Naive thymus-derived CD4-positive, alpha-beta T cell (primary cell): ENCODE measurements at regions not wholly inside any gene's neighbourhood (a gene's known extent, or its start where the extent isn't known, plus 50 kb on each side); places are given as distances from the start of the nearest gene placed in this dataset.

Experiments
- ATAC-seq: fragments of 150-1000 bp; cut with Tn5 transposase; 2 replicates; pipeline ENCODE4 v1.10.0; 2021; ENCODE audit warnings: mild to moderate bottlenecking, moderate library complexity
- CTCF ChIA-PET: fragments of 350-600 bp; sonication (Branson Sonifier 250); formaldehyde crosslinking; loops from one replicate; lab custom pipeline; 2021; ENCODE audit warnings: antibody characterized with exemption; lab: Charles Lee
- POLR2A ChIA-PET: fragments of 350-600 bp; sonication (Branson Sonifier 250); formaldehyde crosslinking; loops from one replicate; lab custom pipeline; 2021; ENCODE audit warnings: antibody characterized with exemption, inconsistent platforms; lab: Charles Lee
- DNase-seq, 9 donors: peaks; one replicate each; pipeline versions ENCODE4 v3.0.0 to v3.0.0-alpha.2; 2020 to 2022; ENCODE audit warnings: mixed read lengths in 1 of 9
- H3K27ac ChIP-seq: one replicate; pipeline ENCODE4 v1.7.0; 2013; ENCODE audit warnings: mild to moderate bottlenecking, low read depth, low read length, moderate library complexity
- H3K27me3 ChIP-seq, 2 donors: one replicate each; pipeline ENCODE4 v1.7.0; 2013; ENCODE audit warnings: low read length in 2 of 2, mild to moderate bottlenecking in 2 of 2, moderate library complexity in 2 of 2; ENCODE audit not compliant: control insufficient read depth in 2 of 2, insufficient read depth in 2 of 2
- H3K36me3 ChIP-seq, 3 experiments: 1 replicate in 2 of 3; 2 replicates in 1 of 3; pipeline ENCODE4 v1.7.0; 2013; ENCODE audit warnings: low read length in 3 of 3, mild to moderate bottlenecking in 3 of 3, moderate library complexity in 1 of 3; ENCODE audit not compliant: insufficient read depth in 3 of 3, control insufficient read depth in 2 of 3
- H3K4me1 ChIP-seq, 2 donors: one replicate each; pipeline ENCODE4 v1.7.0; 2013; ENCODE audit warnings: low read length in 2 of 2, mild to moderate bottlenecking in 2 of 2, moderate library complexity in 1 of 2; ENCODE audit not compliant: control insufficient read depth in 2 of 2, insufficient read depth in 2 of 2
- H3K4me3 ChIP-seq: 2 replicates; pipeline ENCODE4 v1.7.0; 2013; ENCODE audit warnings: mild to moderate bottlenecking, low read length
- H3K9me3 ChIP-seq, 3 experiments: 1 replicate in 2 of 3; 2 replicates in 1 of 3; pipeline ENCODE4 v1.7.0; 2013; ENCODE audit warnings: low read length in 3 of 3; ENCODE audit not compliant: control insufficient read depth in 2 of 3
- H3K27ac Mint-ChIP-seq, 9 donors: one replicate each; pipeline ENCODE4 v1.8.0; 2020 to 2022; ENCODE audit warnings: mixed read lengths in 9 of 9, mild to moderate bottlenecking in 8 of 9, moderate library complexity in 5 of 9, inconsistent platforms in 2 of 9
- H3K27me3 Mint-ChIP-seq, 5 donors: one replicate each; pipeline ENCODE4 v1.8.0; 2021 to 2022; ENCODE audit warnings: mixed read lengths in 5 of 5, mild to moderate bottlenecking in 1 of 5
- H3K36me3 Mint-ChIP-seq, 5 donors: one replicate each; pipeline ENCODE4 v1.8.0; 2020 to 2022; ENCODE audit warnings: mixed read lengths in 5 of 5, mild to moderate bottlenecking in 3 of 5, inconsistent platforms in 1 of 5
- H3K4me1 Mint-ChIP-seq, 7 donors: one replicate each; pipeline ENCODE4 v1.8.0; 2020 to 2022; ENCODE audit warnings: mixed read lengths in 7 of 7, mild to moderate bottlenecking in 3 of 7, inconsistent platforms in 1 of 7
- H3K4me3 Mint-ChIP-seq, 10 donors: one replicate each; pipeline ENCODE4 v1.8.0; 2020 to 2022; ENCODE audit warnings: mild to moderate bottlenecking in 10 of 10, mixed read lengths in 10 of 10, moderate library complexity in 6 of 10, inconsistent platforms in 2 of 10
- H3K9me3 Mint-ChIP-seq, 11 donors: one replicate each; pipeline ENCODE4 v1.8.0; 2020 to 2022; ENCODE audit warnings: mixed read lengths in 11 of 11, mild to moderate bottlenecking in 4 of 11, inconsistent platforms in 1 of 11, moderate library complexity in 1 of 11
- intact Hi-C, 2 donors: fragments of 100-400 bp; cut with micrococcal nuclease; formaldehyde crosslinking; loops; one replicate each; pipeline ENCODE4 v1.15.1; 2023

GRCh38 chr9:82148426-82148810 lies 159.8 kb downstream of the SPATA31D1 start:
- Mint-ChIP-seq H3K4me1 (no peaks in the 10 kb centered on the region), H3K27ac (no peak overlapping the region), H3K36me3 (no peaks in the 10 kb centered on the region), H3K9me3 (peaks cover 0 to 18% (median 0%) of the 10 kb centered on the region in 11 donors), H3K27me3 (peaks cover 0 to 6% (median 0%) of the 10 kb centered on the region in 5 donors), H3K4me3 (no peak overlapping the region)
- CTCF ChIA-PET = no interaction called here
- POLR2A ChIA-PET = no interaction called here
- H3K9me3 ChIP-seq = no peaks in the 10 kb centered on the region
- no peaks in the 10 kb centered on the region for H3K4me1 ChIP-seq
- H3K27ac ChIP-seq = no peak overlapping the region
- H3K27me3 ChIP-seq = no peaks in the 10 kb centered on the region
- no peaks in the 10 kb centered on the region for H3K36me3 ChIP-seq
- DNase-seq (no peak), ATAC-seq (no peak)
- H3K4me3 ChIP-seq = no peak overlapping the region
- intact Hi-C loops = no loop called here

GRCh38 chr9:82148901-82149461 lies 160.4 kb downstream of the SPATA31D1 start:
- H3K27me3 Mint-ChIP-seq = peaks cover 0 to 6% (median 0%) of the 10 kb centered on the region in 5 donors
- ATAC-seq (no peak), DNase-seq (no peak)
- H3K9me3 ChIP-seq = no peaks in the 10 kb centered on the region
- no peaks in the 10 kb centered on the region for H3K36me3 ChIP-seq
- H3K4me1 Mint-ChIP-seq = no peaks in the 10 kb centered on the region
- no peak overlapping the region for H3K27ac Mint-ChIP-seq
- ChIA-PET CTCF (no interaction called here), POLR2A (no interaction called here)
- intact Hi-C loops = no loop called here
- no peaks in the 10 kb centered on the region for H3K27me3 ChIP-seq
- H3K4me1 ChIP-seq = no peaks in the 10 kb centered on the region
- no peaks in the 10 kb centered on the region for H3K36me3 Mint-ChIP-seq
- no peak overlapping the region for H3K4me3 Mint-ChIP-seq
- peaks cover 0 to 18% (median 0%) of the 10 kb centered on the region in 11 donors for H3K9me3 Mint-ChIP-seq
- H3K27ac ChIP-seq = no peak overlapping the region
- H3K4me3 ChIP-seq = no peak overlapping the region

GRCh38 chr9:82149501-82149946 lies 161.0 kb downstream of the SPATA31D1 start:
- intact Hi-C loops = no loop called here
- DNase-seq (no peak), ATAC-seq (no peak)
- H3K27ac Mint-ChIP-seq = no peak overlapping the region
- no peak overlapping the region for H3K4me3 ChIP-seq
- peaks cover 0 to 6% (median 0%) of the 10 kb centered on the region in 5 donors for H3K27me3 Mint-ChIP-seq
- H3K27me3 ChIP-seq = no peaks in the 10 kb centered on the region
- ChIA-PET CTCF (no interaction called here), POLR2A (no interaction called here)
- H3K4me1 ChIP-seq = no peaks in the 10 kb centered on the region
- no peak overlapping the region for H3K4me3 Mint-ChIP-seq
- H3K36me3 Mint-ChIP-seq = no peaks in the 10 kb centered on the region
- peaks cover 0 to 18% (median 0%) of the 10 kb centered on the region in 11 donors for H3K9me3 Mint-ChIP-seq
- no peaks in the 10 kb centered on the region for H3K36me3 ChIP-seq
- H3K27ac ChIP-seq = no peak overlapping the region
- no peaks in the 10 kb centered on the region for H3K4me1 Mint-ChIP-seq
- no peaks in the 10 kb centered on the region for H3K9me3 ChIP-seq

GRCh38 chr9:82152181-82152580 lies 163.6 kb downstream of the SPATA31D1 start:
- Histone ChIP-seq H3K27ac (no peak overlapping the region), H3K36me3 (no peaks in the 10 kb centered on the region), H3K4me1 (no peaks in the 10 kb centered on the region), H3K4me3 (no peak overlapping the region), H3K27me3 (no peaks in the 10 kb centered on the region), H3K9me3 (no peaks in the 10 kb centered on the region)
- DNase-seq (no peak), ATAC-seq (no peak)
- intact Hi-C loops = no loop called here
- H3K4me1 Mint-ChIP-seq = no peaks in the 10 kb centered on the region
- H3K27ac Mint-ChIP-seq = no peak overlapping the region
- peaks cover 0 to 10% (median 0%) of the 10 kb centered on the region in 11 donors for H3K9me3 Mint-ChIP-seq
- CTCF ChIA-PET = no interaction called here
- no peak overlapping the region for H3K4me3 Mint-ChIP-seq
- H3K36me3 Mint-ChIP-seq = no peaks in the 10 kb centered on the region
- POLR2A ChIA-PET = no interaction called here
- no peaks in the 10 kb centered on the region for H3K27me3 Mint-ChIP-seq

GRCh38 chr9:82153032-82153431 lies 164.5 kb downstream of the SPATA31D1 start:
- CTCF ChIA-PET = no interaction called here
- Mint-ChIP-seq H3K4me1 (no peaks in the 10 kb centered on the region), H3K4me3 (no peak overlapping the region)

GRCh38 chr9:82154573-82154972 lies 166.0 kb downstream of the SPATA31D1 start:
- DNase-seq (no peak), ATAC-seq (no peak)
- Histone ChIP-seq H3K9me3 (no peaks in the 10 kb centered on the region), H3K4me1 (no peaks in the 10 kb centered on the region), H3K27me3 (no peaks in the 10 kb centered on the region), H3K27ac (no peak overlapping the region), H3K36me3 (no peaks in the 10 kb centered on the region), H3K4me3 (no peak overlapping the region)
- Mint-ChIP-seq H3K4me3 (no peak overlapping the region), H3K9me3 (peaks cover 0 to 5% (median 0%) of the 10 kb centered on the region in 11 donors), H3K27ac (no peak overlapping the region), H3K36me3 (no peaks in the 10 kb centered on the region), H3K4me1 (no peaks in the 10 kb centered on the region), H3K27me3 (no peaks in the 10 kb centered on the region)
- intact Hi-C loops = no loop called here
- POLR2A ChIA-PET = no interaction called here
- CTCF ChIA-PET = no interaction called here

More at GRCh38 chr9:82153032-82153431, 164.5 kb downstream of the SPATA31D1 start:
- POLR2A ChIA-PET = interaction anchor here (0.6 kb wide), 1 partner anchor 18 kb away, joined by 3 read pairs; no protein-coding TSS in a partner anchor
- no peak for DNase-seq
- no peaks in the 10 kb centered on the region for H3K27me3 ChIP-seq
- no peak overlapping the region for H3K4me3 ChIP-seq
- no peaks in the 10 kb centered on the region for H3K36me3 Mint-ChIP-seq
- no peaks in the 10 kb centered on the region for H3K4me1 ChIP-seq
- H3K27me3 Mint-ChIP-seq = no peaks in the 10 kb centered on the region
- no peaks in the 10 kb centered on the region for H3K9me3 ChIP-seq
- no peak for ATAC-seq
- no peak overlapping the region for H3K27ac ChIP-seq
- intact Hi-C loops = no loop called here
- H3K27ac Mint-ChIP-seq = no peak overlapping the region
- no peaks in the 10 kb centered on the region for H3K36me3 ChIP-seq
- H3K9me3 Mint-ChIP-seq = peaks cover 0 to 7% (median 0%) of the 10 kb centered on the region in 11 donors

- Mint-ChIP-seq H3K27ac (no peak overlapping the region), H3K27me3 (no peaks in the 10 kb centered on the region), H3K4me1 (no peaks in the 10 kb centered on the region), H3K36me3 (no peaks in the 10 kb centered on the region), H3K9me3 (peaks cover 0 to 5% (median 3%) of the 10 kb centered on the region in 11 donors), H3K4me3 (no peak overlapping the region)
- no peaks in the 10 kb centered on the region for H3K4me1 ChIP-seq
- H3K27me3 ChIP-seq = no peaks in the 10 kb centered on the region
- CTCF ChIA-PET = no interaction called here
- no peak for ATAC-seq
- intact Hi-C loops = no loop called here
- POLR2A ChIA-PET = no interaction called here
- H3K27ac ChIP-seq = no peak overlapping the region
- no peak for DNase-seq
- no peaks in the 10 kb centered on the region for H3K36me3 ChIP-seq
- no peak overlapping the region for H3K4me3 ChIP-seq
- H3K9me3 ChIP-seq = no peaks in the 10 kb centered on the region
Measured at GRCh38 chr9:82161876-82162275, 173.3 kb downstream of the SPATA31D1 start.
